ENCODE measurements at regions not wholly inside any gene's neighbourhood (a gene's known extent, or its start where the extent isn't known, plus 50 kb on each side); places are given as distances from the start of the nearest gene placed in this dataset.

- TF ChIP-seq GABPA (IDR thresholded peaks at IDR 0.05; ENCODE audit: low read depth) (no peak), ELF1 (IDR thresholded peaks at IDR 0.05) (no peak), CTCF (IDR thresholded peaks at IDR 0.05) (no peak)
These were observed 850.9 kb upstream of the MDGA2 start for GRCh38 chr14:48526307-48526706.

Measured in SK-N-SH (cell line).